GDM1 (cell line): ENCODE measurements at regions not wholly inside any gene's neighbourhood (a gene's known extent, or its start where the extent isn't known, plus 50 kb on each side); places are given as distances from the start of the nearest gene placed in this dataset.

ENCODE experiments used
- DNase-seq: peaks from one replicate; lab custom pipeline; 2025; lab: John Stamatoyannopoulos, UW

- peak; percentile 69 for DNase-seq
These were observed 51.5 kb downstream of the IRAG1 start for GRCh38 chr11:10641912-10642697.

GRCh38 chr11:10641177-10641911 is 52.2 kb downstream of the IRAG1 start:
- no peak for DNase-seq

- no peak for DNase-seq
These were observed 53.2 kb downstream of the IRAG1 start for GRCh38 chr11:10640308-10640707.

- no peak for DNase-seq
These were observed 54.2 kb downstream of the IRAG1 start for GRCh38 chr11:10639350-10639749.

GRCh38 chr11:10638316-10638925 is 55.1 kb downstream of the IRAG1 start:
- DNase-seq = no peak

GRCh38 chr11:10637731-10638151 is 55.8 kb downstream of the IRAG1 start:
- DNase-seq = no peak

GRCh38 chr11:10634407-10634806 is 59.1 kb downstream of the IRAG1 start:
- no peak for DNase-seq

- DNase-seq = no peak
These were observed 60.3 kb downstream of the IRAG1 start for GRCh38 chr11:10633261-10633660.

- DNase-seq = no peak
These were observed 61.1 kb downstream of the IRAG1 start for GRCh38 chr11:10632483-10632882.

- no peak for DNase-seq
These were observed 61.8 kb downstream of the IRAG1 start for GRCh38 chr11:10631761-10632160.

GRCh38 chr11:10629411-10630002 is 61.0 kb upstream of the LYVE1 start:
- DNase-seq = no peak

GRCh38 chr11:10628508-10629236 is 60.2 kb upstream of the LYVE1 start:
- no peak for DNase-seq

- DNase-seq = no peak
These were observed 59.4 kb upstream of the LYVE1 start for GRCh38 chr11:10627816-10628215.

- DNase-seq = no peak
These were observed 58.8 kb upstream of the LYVE1 start for GRCh38 chr11:10627291-10627690.

GRCh38 chr11:10625982-10626311 is 57.5 kb upstream of the LYVE1 start:
- DNase-seq = no peak

GRCh38 chr11:10625281-10625981 is 57.0 kb upstream of the LYVE1 start:
- DNase-seq = no peak

- DNase-seq = no peak
These were observed 55.6 kb upstream of the LYVE1 start for GRCh38 chr11:10623797-10624761.

- no peak for DNase-seq
These were observed 54.7 kb upstream of the LYVE1 start for GRCh38 chr11:10622957-10623791.

- no peak for DNase-seq
These were observed 53.6 kb upstream of the LYVE1 start for GRCh38 chr11:10622108-10622507.
